SK-N-SH (cell line): ENCODE measurements at regions not wholly inside any gene's neighbourhood (a gene's known extent, or its start where the extent isn't known, plus 50 kb on each side); places are given as distances from the start of the nearest gene placed in this dataset.

Source experiments
- CTCF ChIA-PET: fragments of 300-600, 350-600 bp; formaldehyde crosslinking; extraction: SDS; loops from one replicate; lab custom pipeline; 2021; lab: Yijun Ruan, JAX
- POLR2A ChIA-PET: fragments of 350-600 bp; sonication (Branson Sonifier 250); formaldehyde crosslinking; extraction: SDS; loops from one replicate; lab custom pipeline; 2020; ENCODE audit warnings: antibody characterized with exemption, inconsistent platforms; lab: Yijun Ruan, JAX
- DNase-seq: peaks from one replicate; pipeline ENCODE4 v3.0.0; 2012
- H2AFZ ChIP-seq: fragments of 200-600 bp; sonication (generic); 2 replicates; pipeline ENCODE4 v1.8.1; 2016; ENCODE audit warnings: antibody characterized with exemption, mild to moderate bottlenecking, low read depth
- H3F3A ChIP-seq: fragments of 200-600 bp; sonication (generic); replicated peaks from 2 replicates; pipeline ENCODE3; 2016; ENCODE audit warnings: antibody characterized with exemption, mild to moderate bottlenecking; ENCODE audit not compliant: insufficient read depth
- H3K27ac ChIP-seq, 2 experiments: fragments of 200-500 bp in 1 of 2; fragments of 200-600 bp in 1 of 2; sonication (Bioruptor generic) in 1 of 2; sonication (generic), shearing (Covaris generic) in 1 of 2; 2 replicates each; pipeline versions ENCODE4 v1.5.1 to v1.6.1; 2014 to 2016; ENCODE audit warnings: low read depth in 2 of 2, inconsistent platforms in 1 of 2, low read length in 1 of 2, mild to moderate bottlenecking in 1 of 2, mixed read lengths in 1 of 2
- H3K27me3 ChIP-seq: fragments of 200-600 bp; sonication (generic), shearing (Covaris generic); 2 replicates; pipeline ENCODE4 v1.6.1; 2016; ENCODE audit warnings: mixed run types; ENCODE audit not compliant: insufficient read depth
- H3K36me3 ChIP-seq, 2 experiments: fragments of 200-500 bp in 1 of 2; fragments of 200-600 bp in 1 of 2; sonication (Bioruptor generic) in 1 of 2; sonication (generic) in 1 of 2; replicated peaks in 1 of 2; 2 replicates each; pipeline versions ENCODE3 to v1.5.1; 2014 to 2016; ENCODE audit warnings: low read length in 1 of 2, mild to moderate bottlenecking in 1 of 2; ENCODE audit not compliant: insufficient read depth in 2 of 2, control insufficient read depth in 1 of 2
- H3K4me1 ChIP-seq, 2 experiments: fragments of 200-500 bp in 1 of 2; fragments of 200-600 bp in 1 of 2; sonication (Bioruptor generic) in 1 of 2; sonication (generic), shearing (Covaris generic) in 1 of 2; 2 replicates each; pipeline versions ENCODE4 v1.5.1 to v1.6.1; 2014 to 2016; ENCODE audit warnings: low read depth in 1 of 2, low read length in 1 of 2, mixed run types in 1 of 2; ENCODE audit not compliant: insufficient read depth in 2 of 2, control insufficient read depth in 1 of 2
- H3K4me2 ChIP-seq: fragments of 200-600 bp; sonication (generic), shearing (Covaris generic); 2 replicates; pipeline ENCODE4 v1.6.1; 2017; ENCODE audit warnings: mixed run types
- H3K4me3 ChIP-seq, 2 experiments: fragments of 200-500 bp in 1 of 2; fragments of 200-600 bp in 1 of 2; sonication (Bioruptor generic) in 1 of 2; sonication (generic), shearing (Covaris generic) in 1 of 2; 2 replicates each; pipeline versions ENCODE4 v1.5.1 to v1.8.1; 2014 to 2016; ENCODE audit warnings: low read depth in 2 of 2, inconsistent platforms in 1 of 2, low read length in 1 of 2, mild to moderate bottlenecking in 1 of 2, mixed read lengths in 1 of 2, moderate library complexity in 1 of 2
- H3K79me2 ChIP-seq: fragments of 200-600 bp; sonication (generic); 2 replicates; pipeline ENCODE4 v1.8.1; 2017; ENCODE audit warnings: mild to moderate bottlenecking; ENCODE audit not compliant: insufficient read depth
- H3K9ac ChIP-seq: fragments of 200-600 bp; sonication (generic); 2 replicates; pipeline ENCODE4 v1.6.1; 2017; ENCODE audit warnings: mixed run types
- H3K9me2 ChIP-seq: fragments of 200-600 bp; sonication (generic); 2 replicates; pipeline ENCODE4 v1.6.1; 2017; ENCODE audit warnings: mixed run types
- H3K9me3 ChIP-seq: fragments of 200-600 bp; sonication (generic); 2 replicates; pipeline ENCODE4 v1.6.1; 2017; ENCODE audit warnings: mixed run types, mild to moderate bottlenecking, moderate library complexity
- H4K20me1 ChIP-seq: fragments of 200-600 bp; sonication (generic); 2 replicates; pipeline ENCODE4 v1.6.1; 2017; ENCODE audit warnings: mild to moderate bottlenecking, mixed run types; ENCODE audit not compliant: insufficient read depth
- ELF1 ChIP-seq: IDR thresholded peaks from 2 replicates; pipeline ENCODE4 v1.4.0; 2012
- GATA2 ChIP-seq: sonication (generic); formaldehyde crosslinking; IDR thresholded peaks from 2 replicates; pipeline ENCODE4 v1.5.0; 2020; ENCODE audit warnings: mild to moderate bottlenecking, missing genetic modification reagents
- IRF3 ChIP-seq: fragments of 150-350 bp; IDR thresholded peaks from 2 replicates; pipeline ENCODE4 v1.6.1; 2016; ENCODE audit warnings: mild to moderate bottlenecking, low read depth, low read length
- JUND ChIP-seq: IDR thresholded peaks from 2 replicates; pipeline ENCODE4 v1.4.0; 2012
- POLR2AphosphoS5 ChIP-seq: IDR thresholded peaks from 2 replicates; pipeline ENCODE4 v1.6.1; 2012; ENCODE audit warnings: low read depth, low read length
- RAD21 ChIP-seq: IDR thresholded peaks from 2 replicates; pipeline ENCODE4 v1.6.1; 2012; ENCODE audit warnings: mild to moderate bottlenecking, low read length
- SIN3A ChIP-seq: IDR thresholded peaks from 2 replicates; pipeline ENCODE4 v1.6.1; 2012; ENCODE audit warnings: low read depth, mild to moderate bottlenecking, low read length, moderate library complexity, borderline replicate concordance
- USF1 ChIP-seq: IDR thresholded peaks from 2 replicates; pipeline ENCODE4 v1.4.0; 2012; ENCODE audit warnings: low read depth, borderline replicate concordance
- WGBS: methylation state at CpG from one replicate; pipeline ENCODE4 v1.1.6; 2017; ENCODE audit warnings: low lambda C conversion rate; 5-methylcytosine and 5-hydroxymethylcytosine counted together

- CTCF ChIA-PET, result interaction anchor here (0.9 to 1.4 kb wide), 4 partner anchors 10 to 73 kb away, joined by 3 to 7 read pairs (median 4); no protein-coding TSS in a partner anchor
- WGBS, result 53% methylated on average over 6 of the region's 6 CpGs
- Histone ChIP-seq H3K9ac (no peak overlapping the region), H3K9me2 (no peaks in the 10 kb centered on the region), H3K36me3 (no peaks in the 10 kb centered on the region), H3K27me3 (no peaks in the 10 kb centered on the region), H3K27ac (no peak overlapping the region), H3K4me3 (no peak overlapping the region), H3F3A (no peaks in the 10 kb centered on the region), H3K79me2 (no peaks in the 10 kb centered on the region), H3K9me3 (no peaks in the 10 kb centered on the region), H2AFZ (no peak overlapping the region), H3K4me2 (no peak overlapping the region)
- no peak for TF ChIP-seq POLR2AphosphoS5
- peak; percentile 22; the same call in 1 of the 2 replicates for TF ChIP-seq RAD21
- TF ChIP-seq, all 33 proteins: peak for 1
- H4K20me1 ChIP-seq, result no peaks in the 10 kb centered on the region
- POLR2A ChIA-PET, result no interaction called here
- DNase-seq, result no peak
- H3K4me1 ChIP-seq, result no peaks in the 10 kb centered on the region; a peak in 1 of 4 replicates
These were observed 235.8 kb upstream of the MIR17HG start for GRCh38 chr13:91111476-91112200.

DNA sequence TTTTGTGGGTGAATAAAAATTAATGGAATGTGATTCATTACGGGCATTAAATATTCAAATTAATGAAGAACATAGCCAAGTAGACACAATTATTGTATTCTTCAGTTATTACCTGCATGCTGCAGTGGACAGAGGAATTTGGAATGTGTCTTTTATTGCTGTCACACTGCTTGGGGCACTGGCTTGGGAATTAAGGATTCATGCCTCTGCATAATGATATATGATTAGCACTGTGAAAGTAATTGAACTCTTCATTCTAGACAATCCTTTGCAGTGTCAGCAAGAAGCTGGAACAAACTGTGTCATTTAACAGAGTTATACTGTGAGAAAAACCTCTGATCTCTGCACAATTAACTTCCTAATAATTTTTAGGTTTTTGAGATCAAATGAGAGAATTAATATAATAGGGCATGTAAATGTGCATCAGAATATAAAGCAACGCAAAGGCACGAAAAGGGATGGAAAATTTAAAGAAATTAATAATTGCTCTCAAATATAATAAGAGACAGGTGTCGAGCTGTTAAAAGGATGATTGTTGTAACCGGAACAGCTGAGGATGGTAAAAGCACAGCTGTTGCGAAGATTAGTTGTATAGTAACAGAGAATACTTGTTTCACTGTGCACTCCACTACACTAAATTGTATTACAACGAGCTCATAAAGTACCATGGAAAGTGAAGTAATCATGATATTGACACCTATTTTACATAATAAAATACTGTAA, 235.1 kb upstream of the MIR17HG start:
- Histone ChIP-seq H4K20me1 (no peaks in the 10 kb centered on the region), H3K4me3 (no peak overlapping the region), H3K9me2 (no peaks in the 10 kb centered on the region), H3K79me2 (no peaks in the 10 kb centered on the region), H3K4me1 (no peaks in the 10 kb centered on the region; a peak in 1 of 4 replicates), H3K9ac (no peak overlapping the region), H2AFZ (no peak overlapping the region), H3K27ac (no peak overlapping the region), H3K27me3 (no peaks in the 10 kb centered on the region), H3K9me3 (no peaks in the 10 kb centered on the region), H3K4me2 (no peak overlapping the region), H3F3A (no peaks in the 10 kb centered on the region), H3K36me3 (no peaks in the 10 kb centered on the region)
- WGBS, result 45% methylated on average over 7 of the region's 7 CpGs
- POLR2A ChIA-PET, result no interaction called here
- CTCF ChIA-PET, result interaction anchor here (0.6 to 1.1 kb wide), 6 partner anchors 22 to 94 kb away, joined by 3 to 6 read pairs (median 4); no protein-coding TSS in a partner anchor
- no peak for TF ChIP-seq JUND
- no peak for TF ChIP-seq SIN3A
- no peak for TF ChIP-seq POLR2AphosphoS5
- no peak for TF ChIP-seq IRF3
- no peak for TF ChIP-seq ELF1
- TF ChIP-seq GATA2 (CRISPR knock-in tag), result no peak
- no peak for TF ChIP-seq USF1
- DNase-seq, result no peak
